OCI-LY3 (cell line): ENCODE measurements at regions not wholly inside any gene's neighbourhood (a gene's known extent, or its start where the extent isn't known, plus 50 kb on each side); places are given as distances from the start of the nearest gene placed in this dataset.

ENCODE experiments used
- CTCF ChIP-seq: fragments of 200-600, 300-600 bp; sonication (generic); IDR thresholded peaks from 2 replicates; pipeline ENCODE4 v1.5.1; 2014; ENCODE audit warnings: antibody characterized with exemption, low read length, low read depth
- EZH2phosphoT487 ChIP-seq: fragments of 200-600 bp; shearing (Covaris generic); IDR thresholded peaks from 2 replicates; pipeline ENCODE4 v1.6.1; 2018; ENCODE audit warnings: antibody characterized with exemption, mixed run types, low read depth

DNA sequence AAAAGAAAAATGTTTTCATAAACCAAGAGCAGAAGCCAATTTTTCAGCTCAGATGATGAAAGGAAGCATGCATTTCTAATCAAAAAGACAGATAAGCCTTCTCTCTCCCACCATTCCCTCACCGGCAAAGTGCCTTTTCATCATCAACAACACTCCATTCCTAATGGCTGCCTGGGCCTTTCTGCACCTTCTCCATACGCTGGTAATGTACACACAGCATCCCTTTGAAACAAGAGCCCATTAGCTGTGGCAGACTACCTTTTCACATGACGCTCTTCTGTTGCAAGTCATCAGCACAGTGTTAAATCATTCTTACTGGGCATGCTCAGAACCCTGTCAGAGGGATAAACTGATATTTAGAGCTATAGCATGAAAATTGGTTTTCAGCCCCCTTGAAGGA lies 408.9 kb downstream of the MEIS1 start:
- TF ChIP-seq CTCF (no peak), EZH2phosphoT487 (no peak)
